ENCODE measurements at regions not wholly inside any gene's neighbourhood (a gene's known extent, or its start where the extent isn't known, plus 50 kb on each side); places are given as distances from the start of the nearest gene placed in this dataset.

GRCh38 chr2:180542511-180542910 is 437.9 kb upstream of the UBE2E3 start (continued):
- no peak for TF ChIP-seq PBX3 (CRISPR knock-in tag; IDR thresholded peaks at IDR 0.05)

- H3K4me1 ChIP-seq (ENCODE audit: control insufficient read depth, insufficient read depth, low read length), result no peaks in the 10 kb centered on the region
- H3K4me3 ChIP-seq (ENCODE audit: low read depth, low read length), result no peak overlapping the region
- H3K36me3 ChIP-seq (ENCODE audit: control insufficient read depth in 2 of 2, insufficient read depth in 1 of 2, low read length in 2 of 2), result no peaks in the 10 kb centered on the region
- TF ChIP-seq ZNF341 (tag by site-specific recombination; IDR thresholded peaks at IDR 0.05; ENCODE audit: low read depth) (no peak), ZBTB1 (tag by site-specific recombination; IDR thresholded peaks at IDR 0.05) (no peak), ZNF571 (tag by site-specific recombination; IDR thresholded peaks at IDR 0.05) (no peak), ZNF660 (tag by site-specific recombination; IDR thresholded peaks at IDR 0.05) (no peak), SETDB1 (IDR thresholded peaks at IDR 0.05; ENCODE audit: insufficient read length, low read length) (no peak), ZBTB21 (tag by site-specific recombination; IDR thresholded peaks at IDR 0.05) (no peak), ZNF704 (tag by site-specific recombination; IDR thresholded peaks at IDR 0.05) (no peak), HOXC10 (CRISPR knock-in tag; IDR thresholded peaks at IDR 0.05) (no peak), ZNF692 (tag by site-specific recombination; IDR thresholded peaks at IDR 0.05) (no peak)
- H3K27ac ChIP-seq (ENCODE audit: extremely low read depth, low read depth, low read length), result no peak overlapping the region
- no peaks in the 10 kb centered on the region for H3K9me3 ChIP-seq (ENCODE audit: control insufficient read depth, insufficient read depth, low read depth, low read length)
- ChIA-PET CTCF (interaction anchor here (0.6 kb wide), 1 partner anchor 43 kb away, joined by 4 read pairs; no protein-coding TSS in a partner anchor), POLR2A (no interaction called here)
Observed at GRCh38 chr2:180540761-180541160, 439.6 kb upstream of the UBE2E3 start.

GRCh38 chr2:180539541-180539940 is 440.9 kb upstream of the UBE2E3 start:
- H3K4me1 ChIP-seq (ENCODE audit: control insufficient read depth, insufficient read depth, low read length), result no peaks in the 10 kb centered on the region
- no peaks in the 10 kb centered on the region for H3K9me3 ChIP-seq (ENCODE audit: control insufficient read depth, insufficient read depth, low read depth, low read length)
- ChIA-PET CTCF (interaction anchor here (0.7 kb wide), 1 partner anchor 211 kb away, joined by 3 read pairs; no protein-coding TSS in a partner anchor), POLR2A (no interaction called here)
- TF ChIP-seq ZIC2 (tag by site-specific recombination; IDR thresholded peaks at IDR 0.05), result no peak
- no peak for TF ChIP-seq TCF7L2 (IDR thresholded peaks at IDR 0.05; ENCODE audit: borderline replicate concordance, low read depth, low read length)
- TF ChIP-seq ZNF280C (tag by site-specific recombination; IDR thresholded peaks at IDR 0.05), result no peak
- TF ChIP-seq ZNF701 (tag by site-specific recombination; IDR thresholded peaks at IDR 0.05), result no peak
- no peak for TF ChIP-seq ZBTB11 (tag by site-specific recombination; conservative IDR thresholded peaks at IDR 0.05; ENCODE audit: low read depth)
- TF ChIP-seq ZNF433 (tag by site-specific recombination; IDR thresholded peaks at IDR 0.05; ENCODE audit: low read depth), result no peak
- TF ChIP-seq ZNF692 (tag by site-specific recombination; IDR thresholded peaks at IDR 0.05), result no peak
- TF ChIP-seq ZNF19 (tag by site-specific recombination; IDR thresholded peaks at IDR 0.05; ENCODE audit: low read depth), result no peak
- no peak for TF ChIP-seq KLF10 (tag by site-specific recombination; IDR thresholded peaks at IDR 0.05)
- TF ChIP-seq ZBTB17 (tag by site-specific recombination; IDR thresholded peaks at IDR 0.05), result no peak
- TF ChIP-seq ZNF362 (tag by site-specific recombination; IDR thresholded peaks at IDR 0.05), result no peak
- TF ChIP-seq SALL2 (tag by site-specific recombination; IDR thresholded peaks at IDR 0.05; ENCODE audit: borderline replicate concordance), result no peak
- no peak for TF ChIP-seq YY1 (tag by site-specific recombination; IDR thresholded peaks at IDR 0.05)
- H3K36me3 ChIP-seq (ENCODE audit: control insufficient read depth in 2 of 2, insufficient read depth in 1 of 2, low read length in 2 of 2), result no peaks in the 10 kb centered on the region
- no peak overlapping the region for H3K4me3 ChIP-seq (ENCODE audit: low read depth, low read length)
- no peak overlapping the region for H3K27ac ChIP-seq (ENCODE audit: extremely low read depth, low read depth, low read length)
